Activated CD4-positive, alpha-beta T cell treated with anti-CD3 and anti-CD28 coated beads for 36 hours (primary cell): ENCODE measurements at regions not wholly inside any gene's neighbourhood (a gene's known extent, or its start where the extent isn't known, plus 50 kb on each side); places are given as distances from the start of the nearest gene placed in this dataset.
"Not testable (repeated sequence)": the region's sequence is repeated elsewhere in the genome, so short reads cannot be mapped to it uniquely, and the experiment has no call there.

Experiments
- ATAC-seq: fragments of 200-7000 bp; cut with Tn5 transposase; one replicate; pipeline ENCODE4 v1.10.0; 2021; ENCODE audit warnings: mild to moderate bottlenecking, moderate library complexity
- CTCF ChIA-PET: fragments of 350-600 bp; sonication (Branson Sonifier 250); formaldehyde crosslinking; loops from one replicate; lab custom pipeline; 2021; ENCODE audit warnings: antibody characterized with exemption; lab: Charles Lee
- POLR2A ChIA-PET: fragments of 350-600 bp; sonication (Branson Sonifier 250); formaldehyde crosslinking; loops from one replicate; lab custom pipeline; 2021; ENCODE audit warnings: antibody characterized with exemption, inconsistent platforms; lab: Charles Lee
- DNase-seq: peaks from one replicate; pipeline ENCODE4 v3.0.0-alpha.2; 2020
- H3K27ac Mint-ChIP-seq: one replicate; pipeline ENCODE4 v1.8.0; 2021; ENCODE audit warnings: mixed read lengths
- H3K27me3 Mint-ChIP-seq: one replicate; pipeline ENCODE4 v1.8.0; 2021; ENCODE audit warnings: mixed read lengths
- H3K36me3 Mint-ChIP-seq: one replicate; pipeline ENCODE4 v1.8.0; 2021; ENCODE audit warnings: low read depth, mixed read lengths
- H3K4me1 Mint-ChIP-seq: one replicate; pipeline ENCODE4 v1.8.0; 2021; ENCODE audit warnings: mixed read lengths
- H3K4me3 Mint-ChIP-seq: one replicate; pipeline ENCODE4 v1.8.0; 2021; ENCODE audit warnings: mild to moderate bottlenecking, moderate library complexity, mixed read lengths
- H3K9me3 Mint-ChIP-seq: one replicate; pipeline ENCODE4 v1.8.0; 2021; ENCODE audit warnings: low read depth, mixed read lengths
- intact Hi-C, 2 experiments: fragments of 100-400 bp; cut with DNase I in 1 of 2; cut with micrococcal nuclease in 1 of 2; formaldehyde crosslinking; loops; one replicate each; pipeline versions ENCODE4 v1.14.2 to v1.15.1; 2022 to 2024; cut with DNase I, micrococcal nuclease

DNA sequence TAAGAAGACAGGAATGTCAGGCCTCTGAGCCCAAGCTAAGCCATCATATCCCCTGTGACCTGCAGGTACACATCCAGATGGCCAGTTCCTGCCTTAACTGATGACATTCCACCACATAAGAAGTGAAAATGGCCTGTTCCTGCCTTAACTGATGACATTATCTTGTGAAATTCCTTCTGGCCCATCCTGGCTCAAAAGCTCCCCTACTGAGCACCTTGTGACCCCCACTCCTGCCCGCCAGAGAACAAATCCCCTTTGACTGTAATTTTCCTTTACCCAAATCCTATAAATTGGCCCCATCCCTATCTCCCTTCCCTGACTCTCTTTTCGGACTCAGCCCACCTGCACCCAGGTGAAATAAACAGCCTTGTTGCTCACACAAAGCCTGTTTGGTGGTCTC, 537.2 kb upstream of the CRIM1 start:
- POLR2A ChIA-PET, H3K27me3 Mint-ChIP-seq, DNase-seq, CTCF ChIA-PET, intact Hi-C loops, H3K36me3 Mint-ChIP-seq, H3K4me3 Mint-ChIP-seq, H3K4me1 Mint-ChIP-seq, ATAC-seq, H3K9me3 Mint-ChIP-seq, H3K27ac Mint-ChIP-seq: not testable (repeated sequence)

DNA sequence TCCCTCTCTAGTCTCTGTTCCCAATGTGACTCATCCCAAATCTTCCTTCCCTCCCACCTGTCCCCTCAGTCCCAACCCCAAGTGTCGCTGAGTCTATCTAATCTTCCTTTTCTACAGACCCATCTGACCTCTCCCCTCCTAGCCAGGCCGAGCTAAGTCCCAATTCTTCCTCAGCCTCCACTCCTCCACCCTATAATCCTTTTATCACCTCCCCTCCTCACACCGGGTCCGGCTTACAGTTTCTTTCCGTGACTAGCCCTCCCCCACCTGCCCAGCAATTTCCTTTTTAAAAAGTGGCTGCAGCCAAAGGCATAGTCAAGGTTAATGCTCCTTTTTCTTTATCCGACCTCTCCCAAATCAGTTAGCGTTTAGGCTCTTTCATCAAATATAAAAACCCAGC, 541.0 kb upstream of the CRIM1 start:
- ATAC-seq, H3K27ac Mint-ChIP-seq, H3K27me3 Mint-ChIP-seq, DNase-seq, H3K4me1 Mint-ChIP-seq, CTCF ChIA-PET, H3K4me3 Mint-ChIP-seq, POLR2A ChIA-PET, intact Hi-C loops, H3K36me3 Mint-ChIP-seq, H3K9me3 Mint-ChIP-seq: not testable (repeated sequence)

DNA sequence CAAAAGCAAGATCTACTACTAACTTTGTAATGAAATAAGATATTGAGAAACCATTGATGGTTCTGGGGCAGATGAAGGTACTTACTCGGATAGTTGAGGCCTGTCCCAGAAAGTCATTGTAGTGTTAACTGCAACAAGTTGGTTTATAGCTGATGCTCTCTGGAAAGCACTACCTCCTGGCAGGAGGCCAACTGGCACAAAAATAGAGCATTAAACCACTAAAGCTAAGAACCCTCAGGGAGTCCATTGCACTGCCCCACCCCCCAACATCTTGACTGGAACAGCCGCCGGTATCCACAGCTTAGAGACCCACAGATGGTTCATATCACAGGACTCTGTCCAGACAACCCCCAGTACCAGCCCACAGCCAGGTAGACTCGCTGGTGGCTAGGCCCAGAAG, 552.5 kb upstream of the CRIM1 start:
- ChIA-PET CTCF (no interaction called here), POLR2A (no interaction called here)
- intact Hi-C loops: no loop called here
- H3K4me1 Mint-ChIP-seq: no peaks in the 10 kb centered on the region
- H3K27me3 Mint-ChIP-seq: no peaks in the 10 kb centered on the region
- peaks cover 6% of the 10 kb centered on the region for H3K9me3 Mint-ChIP-seq
- H3K4me3 Mint-ChIP-seq: no peak overlapping the region
- no peaks in the 10 kb centered on the region for H3K36me3 Mint-ChIP-seq
- no peak overlapping the region for H3K27ac Mint-ChIP-seq
- ATAC-seq (no peak), DNase-seq (no peak)

DNA sequence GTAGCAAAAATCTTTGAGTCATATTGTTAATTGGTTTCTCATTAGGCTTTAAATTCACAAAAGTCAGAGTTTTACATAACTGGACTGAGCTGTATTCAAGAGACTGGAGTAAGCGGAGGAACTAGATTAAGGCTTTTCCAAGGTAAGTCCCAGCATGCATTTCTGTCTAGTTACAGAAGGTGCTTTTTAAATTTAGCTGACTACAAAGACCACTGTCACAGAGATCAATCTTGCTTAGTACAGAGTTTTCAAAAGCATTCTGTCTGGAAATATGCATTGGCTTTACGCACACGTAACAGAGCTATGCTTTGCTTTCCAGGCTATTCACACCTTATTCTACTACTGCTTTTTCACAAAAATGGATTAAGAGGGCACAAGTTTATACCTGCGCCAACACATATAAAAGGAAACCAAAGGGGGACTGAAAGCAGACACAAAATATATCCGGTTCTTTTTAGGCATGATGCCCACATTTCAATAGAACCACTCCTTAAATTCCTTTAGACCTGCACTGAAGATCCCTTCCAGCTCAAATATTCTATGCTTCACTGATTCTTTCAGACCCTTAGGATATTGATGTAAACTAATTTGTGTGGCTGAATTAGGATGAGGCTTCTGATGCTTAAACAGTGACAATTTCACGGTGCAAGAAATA, 560.7 kb upstream of the CRIM1 start:
- POLR2A ChIA-PET: no interaction called here
- no peak overlapping the region for H3K27ac Mint-ChIP-seq

DNA sequence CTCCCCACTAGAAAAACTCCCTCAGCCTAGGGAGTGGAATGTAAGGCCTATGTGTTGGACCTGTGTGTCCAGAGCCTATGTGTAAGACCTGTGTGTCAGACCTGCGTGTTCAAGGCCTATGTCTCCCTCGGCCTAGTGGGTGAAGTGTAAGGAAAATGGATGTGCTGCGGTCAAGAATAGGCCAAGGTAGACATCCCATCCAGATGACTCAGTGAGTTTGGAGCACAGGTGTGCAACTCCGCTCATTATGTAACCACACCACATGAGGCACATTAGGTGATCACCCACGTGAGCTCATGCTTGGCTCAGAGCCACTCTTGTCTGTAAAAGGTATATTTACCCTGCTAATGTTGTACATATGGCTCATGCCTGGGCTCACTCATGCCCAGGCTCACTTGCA, 565.3 kb upstream of the CRIM1 start:
- H3K4me3 Mint-ChIP-seq: no peak overlapping the region
- no peaks in the 10 kb centered on the region for H3K4me1 Mint-ChIP-seq
- no peaks in the 10 kb centered on the region for H3K36me3 Mint-ChIP-seq
- ATAC-seq (no peak), DNase-seq (no peak)
- ChIA-PET POLR2A (no interaction called here), CTCF (no interaction called here)
- intact Hi-C loops: no loop called here
- peaks cover 7% of the 10 kb centered on the region for H3K27me3 Mint-ChIP-seq
- no peak overlapping the region for H3K27ac Mint-ChIP-seq
- peaks cover 2% of the 10 kb centered on the region for H3K9me3 Mint-ChIP-seq

More for the DNA sequence above, 560.7 kb upstream of the CRIM1 start:
- H3K4me3 Mint-ChIP-seq: no peak overlapping the region
- intact Hi-C loops: no loop called here
- no peak for DNase-seq
- no peaks in the 10 kb centered on the region for H3K4me1 Mint-ChIP-seq
- ATAC-seq: no peak
- no peaks in the 10 kb centered on the region for H3K9me3 Mint-ChIP-seq
- no peaks in the 10 kb centered on the region for H3K36me3 Mint-ChIP-seq
- CTCF ChIA-PET: no interaction called here
- peaks cover 7% of the 10 kb centered on the region for H3K27me3 Mint-ChIP-seq

DNA sequence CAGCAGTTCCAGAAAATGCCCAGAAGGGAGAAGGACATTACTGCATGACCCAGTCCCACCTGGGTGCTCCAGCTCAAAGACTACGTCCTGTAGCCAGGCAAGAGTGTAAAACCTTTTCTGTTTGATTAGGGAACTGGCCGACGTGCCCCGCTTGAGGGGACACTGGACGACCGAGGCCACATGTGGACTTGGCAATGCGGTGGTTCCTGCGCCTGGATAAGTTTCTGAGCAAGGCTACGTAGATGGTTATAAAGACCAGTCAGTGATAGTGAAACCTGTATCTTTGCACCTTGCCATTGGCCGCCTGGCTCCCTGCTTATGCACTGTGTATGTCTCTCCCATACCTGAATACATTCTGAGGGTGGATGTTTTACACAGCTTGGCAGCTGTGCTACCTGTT, 567.0 kb upstream of the CRIM1 start:
- ChIA-PET POLR2A (no interaction called here), CTCF (no interaction called here)
- intact Hi-C loops: no loop called here
- ATAC-seq (no peak), DNase-seq (no peak)
- Mint-ChIP-seq H3K36me3 (no peaks in the 10 kb centered on the region), H3K27ac (no peak overlapping the region), H3K4me3 (no peak overlapping the region), H3K4me1 (no peaks in the 10 kb centered on the region), H3K27me3 (peaks cover 8% of the 10 kb centered on the region), H3K9me3 (peaks cover 2% of the 10 kb centered on the region)

DNA sequence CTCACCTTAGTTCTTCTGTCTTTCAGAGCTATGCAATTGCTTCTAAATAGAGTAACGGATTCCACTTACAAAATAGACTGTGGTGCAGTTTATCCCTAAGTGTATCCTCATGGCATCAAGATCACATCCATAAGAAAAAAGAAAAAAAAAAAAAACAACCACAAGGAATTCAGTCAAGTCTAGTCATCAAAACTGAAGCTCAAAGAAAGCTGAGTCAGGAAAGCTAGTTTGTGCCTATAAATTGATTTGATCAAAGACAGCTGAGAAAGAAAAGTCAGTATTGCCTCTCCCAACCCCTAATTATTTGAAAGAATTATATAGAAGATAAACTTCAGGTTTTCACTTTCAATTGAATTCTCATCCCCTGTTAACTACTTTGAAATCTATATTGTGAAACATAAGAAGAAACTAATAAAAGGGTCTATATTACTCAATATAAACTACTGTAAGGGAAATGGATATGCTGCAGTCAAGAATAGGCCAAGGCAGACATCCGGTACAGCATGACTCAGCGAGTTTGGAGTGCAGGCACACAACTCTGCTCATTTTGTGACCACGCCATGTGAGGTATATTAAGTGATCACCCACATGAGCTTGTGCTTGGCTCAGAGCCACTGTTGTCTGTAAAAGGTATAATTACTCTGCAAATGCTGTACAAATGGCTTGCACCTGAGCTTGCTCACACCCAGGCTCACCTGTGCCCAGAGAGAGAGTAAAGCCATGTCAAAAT, 568.1 kb upstream of the CRIM1 start:
- peaks cover 2% of the 10 kb centered on the region for H3K9me3 Mint-ChIP-seq
- no peaks in the 10 kb centered on the region for H3K36me3 Mint-ChIP-seq
- ChIA-PET POLR2A (no interaction called here), CTCF (interaction anchor here (0.7 kb wide), 1 partner anchor 16 kb away, joined by 3 read pairs; no protein-coding TSS in a partner anchor)
- ATAC-seq (no peak), DNase-seq (no peak)
- H3K4me1 Mint-ChIP-seq: no peaks in the 10 kb centered on the region
- H3K27ac Mint-ChIP-seq: no peak overlapping the region
- no peak overlapping the region for H3K4me3 Mint-ChIP-seq
- intact Hi-C loops: no loop called here
- H3K27me3 Mint-ChIP-seq: peaks cover 3% of the 10 kb centered on the region

DNA sequence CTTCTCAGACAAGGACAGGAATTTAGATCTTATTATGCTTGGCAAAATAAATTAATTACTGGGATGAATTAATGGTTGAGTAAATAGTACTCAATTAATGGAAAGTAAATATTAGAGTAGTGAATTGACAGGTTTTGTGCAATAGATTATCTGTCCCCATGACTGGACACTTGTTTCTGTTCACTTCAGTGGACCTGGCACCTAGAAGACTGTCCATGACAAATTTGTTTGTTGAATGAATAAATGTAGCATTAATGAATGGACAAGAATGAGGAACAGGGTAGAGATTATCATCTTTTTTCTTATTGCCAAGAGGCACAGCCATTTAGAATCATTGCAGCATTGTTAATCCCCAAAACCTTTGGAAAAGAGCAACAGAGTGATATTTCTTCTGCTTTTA, 570.0 kb upstream of the CRIM1 start:
- no peaks in the 10 kb centered on the region for H3K4me1 Mint-ChIP-seq
- no peak overlapping the region for H3K27ac Mint-ChIP-seq
- ChIA-PET CTCF (interaction anchor here (0.7 to 1.0 kb wide), 2 partner anchors 173 to 343 kb away, joined by 3 read pairs; no protein-coding TSS in a partner anchor), POLR2A (no interaction called here)
- intact Hi-C loops: no loop called here
- peaks cover 3% of the 10 kb centered on the region for H3K27me3 Mint-ChIP-seq
- no peaks in the 10 kb centered on the region for H3K36me3 Mint-ChIP-seq
- ATAC-seq (no peak), DNase-seq (no peak)
- H3K4me3 Mint-ChIP-seq: no peak overlapping the region
- H3K9me3 Mint-ChIP-seq: peaks cover 2% of the 10 kb centered on the region

DNA sequence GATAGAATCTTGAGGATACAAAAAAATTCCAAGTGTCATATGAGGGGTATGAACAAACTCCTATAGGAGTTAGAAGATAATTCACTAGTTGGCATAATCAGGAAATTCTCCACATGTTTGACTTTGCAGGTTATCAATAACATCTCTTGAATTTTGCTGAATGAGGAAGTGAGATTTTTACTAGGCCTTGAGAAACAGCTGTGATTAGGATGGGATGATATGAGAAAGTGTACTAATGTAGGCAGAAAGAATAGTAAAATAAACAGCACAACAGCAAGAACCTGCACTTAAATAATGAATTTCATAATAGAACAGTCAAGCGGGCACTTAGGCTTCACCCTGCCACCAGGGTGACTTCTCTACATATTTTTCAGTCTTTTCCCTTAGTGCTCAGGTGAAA, 570.8 kb upstream of the CRIM1 start:
- ChIA-PET POLR2A (no interaction called here), CTCF (no interaction called here)
- intact Hi-C loops: no loop called here
- ATAC-seq (no peak), DNase-seq (no peak)
- H3K4me1 Mint-ChIP-seq: no peaks in the 10 kb centered on the region
- no peak overlapping the region for H3K27ac Mint-ChIP-seq
- no peak overlapping the region for H3K4me3 Mint-ChIP-seq
- no peaks in the 10 kb centered on the region for H3K36me3 Mint-ChIP-seq
- peaks cover 2% of the 10 kb centered on the region for H3K9me3 Mint-ChIP-seq
- H3K27me3 Mint-ChIP-seq: peaks cover 3% of the 10 kb centered on the region

DNA sequence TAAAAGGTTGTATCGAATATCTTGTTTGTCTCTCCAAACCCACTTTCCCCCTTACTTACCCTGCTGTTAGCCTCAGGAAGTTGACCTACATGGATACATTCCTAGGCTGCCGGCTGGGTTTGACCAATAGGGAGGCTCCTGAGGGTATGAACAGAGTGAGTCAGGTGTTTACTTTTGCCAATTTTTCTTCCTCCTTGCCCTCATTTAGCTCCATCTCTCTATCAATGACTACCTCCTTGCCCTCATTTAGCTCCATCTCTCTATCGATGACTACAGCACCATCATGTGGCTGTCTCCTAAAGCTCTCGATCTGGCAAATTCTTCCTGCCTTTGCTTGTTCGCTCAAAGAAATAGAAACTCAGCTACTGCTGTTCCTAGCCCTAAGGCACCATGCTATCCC, 571.9 kb upstream of the CRIM1 start:
- H3K4me3 Mint-ChIP-seq: no peak overlapping the region
- ChIA-PET CTCF (no interaction called here), POLR2A (no interaction called here)
- DNase-seq (no peak), ATAC-seq (no peak)
- peaks cover 2% of the 10 kb centered on the region for H3K9me3 Mint-ChIP-seq
- no peaks in the 10 kb centered on the region for H3K36me3 Mint-ChIP-seq
- H3K4me1 Mint-ChIP-seq: no peaks in the 10 kb centered on the region
- intact Hi-C loops: no loop called here
- no peak overlapping the region for H3K27ac Mint-ChIP-seq
- peaks cover 3% of the 10 kb centered on the region for H3K27me3 Mint-ChIP-seq

DNA sequence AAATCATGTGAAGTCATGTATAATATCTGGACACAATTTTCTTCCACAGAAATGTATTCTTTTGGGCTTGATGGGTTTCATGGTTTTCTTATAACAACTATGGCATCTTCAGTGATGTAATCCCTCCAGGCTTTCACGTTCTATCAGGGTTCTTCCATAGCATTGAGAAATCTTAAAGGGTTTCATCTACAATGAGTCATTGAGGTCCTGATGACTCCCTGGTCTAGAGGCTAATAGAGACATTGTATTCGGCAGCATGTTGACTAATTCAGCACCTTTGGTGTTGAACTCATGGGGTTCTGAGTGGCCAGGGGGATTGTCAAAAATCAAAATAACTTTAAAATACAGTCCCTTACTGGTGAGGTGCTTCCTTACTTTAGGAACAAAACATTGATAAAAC, 614.0 kb upstream of the CRIM1 start:
- H3K27me3 Mint-ChIP-seq: no peaks in the 10 kb centered on the region

DNA sequence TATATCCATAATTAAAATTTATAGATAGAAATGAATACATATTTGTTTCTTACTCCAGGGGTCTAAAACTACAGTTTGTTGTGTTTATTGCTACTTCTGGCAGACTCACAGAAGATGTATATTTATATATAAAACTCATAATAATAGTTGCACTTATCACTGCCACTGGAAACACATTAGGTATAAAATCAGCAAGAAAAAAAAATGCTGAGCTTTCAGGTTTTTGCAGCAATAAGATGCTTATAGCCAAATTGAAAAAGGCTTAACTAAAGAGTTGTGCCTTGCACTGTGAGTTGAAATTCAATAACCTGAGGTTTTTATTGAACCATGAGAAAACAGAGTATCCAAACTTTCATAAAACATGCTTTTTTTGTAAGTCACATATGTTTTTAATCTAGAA, 623.9 kb upstream of the CRIM1 start:
- intact Hi-C loops: no loop called here
- H3K27ac Mint-ChIP-seq: no peak overlapping the region

More for the DNA sequence above, 614.0 kb upstream of the CRIM1 start:
- Mint-ChIP-seq H3K36me3 (no peaks in the 10 kb centered on the region), H3K9me3 (peaks cover 10% of the 10 kb centered on the region), H3K4me3 (no peak overlapping the region), H3K27ac (no peak overlapping the region), H3K4me1 (no peaks in the 10 kb centered on the region)
- POLR2A ChIA-PET: no interaction called here
- DNase-seq (no peak), ATAC-seq (no peak)
- intact Hi-C loops: no loop called here
- CTCF ChIA-PET: no interaction called here

More for the DNA sequence above, 623.9 kb upstream of the CRIM1 start:
- Mint-ChIP-seq H3K4me3 (no peak overlapping the region), H3K4me1 (no peaks in the 10 kb centered on the region), H3K27me3 (peaks cover 5% of the 10 kb centered on the region), H3K9me3 (peaks cover 5% of the 10 kb centered on the region), H3K36me3 (no peaks in the 10 kb centered on the region)
- POLR2A ChIA-PET: no interaction called here
- CTCF ChIA-PET: no interaction called here
- no peak for DNase-seq
- no peak for ATAC-seq
